ENCODE measurements at regions not wholly inside any gene's neighbourhood (a gene's known extent, or its start where the extent isn't known, plus 50 kb on each side); places are given as distances from the start of the nearest gene placed in this dataset.

DNA sequence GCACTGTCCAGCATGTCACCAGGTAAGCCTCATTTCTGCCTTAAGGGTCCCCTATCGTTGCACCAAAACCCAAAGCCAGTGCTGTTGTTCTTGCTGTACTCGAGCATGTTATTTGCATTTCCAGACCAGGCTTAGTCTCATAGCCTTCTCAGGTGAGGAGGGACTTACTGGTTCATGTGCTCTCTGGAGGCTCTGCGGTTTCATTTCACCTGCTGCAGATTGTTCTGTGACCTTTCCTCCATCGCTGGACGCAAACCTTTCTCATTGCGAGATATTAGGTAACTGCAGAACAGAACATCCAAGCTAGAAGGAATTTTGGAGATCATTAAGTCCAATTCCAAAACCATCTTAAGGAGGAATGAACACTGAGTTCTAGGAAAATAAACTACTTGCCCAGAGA, 187.3 kb upstream of the BCL6 start:
- no peak for ATAC-seq (ENCODE audit: low read depth)
- H4K5ac ChIP-seq (ENCODE audit: low read depth, low read length): no peak overlapping the region
- H3K56ac ChIP-seq (ENCODE audit: extremely low read depth, insufficient read depth, low read length): no peak overlapping the region
- no peak overlapping the region for H2AK5ac ChIP-seq (ENCODE audit: low read depth, low read length)
- H3K4ac ChIP-seq (ENCODE audit: low read depth, low read length): no peak overlapping the region
- ChIA-PET POLR2A (ENCODE audit: unreplicated experiment) (no interaction called here), CTCF (no interaction called here)
- H3K9me1 ChIP-seq (ENCODE audit: insufficient read depth, low read length): no peaks in the 10 kb centered on the region
- H2BK15ac ChIP-seq (ENCODE audit: low read depth, low read length): no peak overlapping the region
- H3K23ac ChIP-seq (ENCODE audit: low read depth, low read length): no peak overlapping the region
- BruUV-seq (replicated peaks): no TSS peak
- H3K79me1 ChIP-seq (ENCODE audit: low read depth in 1 of 2, low read length in 2 of 2): no peaks in the 10 kb centered on the region
- no peak overlapping the region for H2BK5ac ChIP-seq (ENCODE audit: low read depth, low read length, poor library complexity, severe bottlenecking)
- H2BK120ac ChIP-seq (ENCODE audit: low read depth, low read length): no peak overlapping the region
- DNase-seq: no peak
- H3K9ac ChIP-seq (ENCODE audit: low read depth, low read length): no peak overlapping the region
- dilution Hi-C loops (cut with HindIII; ENCODE audit: low sequenced_read_pairs, unreplicated experiment) (no loop called here), in situ Hi-C loops (cut with MboI; ENCODE audit: low sequenced_read_pairs) (no loop called here), intact Hi-C loops (cut with micrococcal nuclease) (no loop called here)
- H3K27ac ChIP-seq (ENCODE audit: insufficient read depth, low read length): no peak overlapping the region
- no peaks in the 10 kb centered on the region for H3K36me3 ChIP-seq (ENCODE audit: control insufficient read depth, insufficient read depth, low read length)
- no peaks in the 10 kb centered on the region for H4K20me1 ChIP-seq (ENCODE audit: insufficient read depth, low read length)
- H3K4me1 ChIP-seq (ENCODE audit: control insufficient read depth, insufficient read depth, low read length): peaks cover 7% of the 10 kb centered on the region
- H3K18ac ChIP-seq (ENCODE audit: low read depth, low read length): no peak overlapping the region
- no peak overlapping the region for H4K8ac ChIP-seq (ENCODE audit: low read depth in 2 of 2, low read length in 2 of 2)
- H3K4me2 ChIP-seq (ENCODE audit: low read depth, low read length): no peak overlapping the region
- 77% methylated on average over 2 of the region's 6 CpGs; no CpG with 5 or more reads in 1 of the 2 experiments for WGBS, 2 experiments (ENCODE audit: extremely low coverage in 2 of 2, insufficient read length in 1 of 2)
- no peaks in the 10 kb centered on the region for H3K9me3 ChIP-seq (ENCODE audit: control insufficient read depth, insufficient read depth, low read length)
- no peak overlapping the region for H2AFZ ChIP-seq (replicated peaks; ENCODE audit: low read length, poor library complexity)
- no peak overlapping the region for H2BK20ac ChIP-seq (ENCODE audit: low read depth, low read length)
- H2AK9ac ChIP-seq (replicated peaks; ENCODE audit: low read depth, low read length, poor library complexity): no peak overlapping the region
- no peak overlapping the region for H3K14ac ChIP-seq (replicated peaks; ENCODE audit: low read depth, low read length)
- peaks cover 3% of the 10 kb centered on the region; the same call in 1 of the 2 replicates for H3K27me3 ChIP-seq (ENCODE audit: control insufficient read depth, insufficient read depth, low read length)
- no peak overlapping the region for H3K4me3 ChIP-seq (ENCODE audit: insufficient read depth, low read depth, low read length)
- H4K91ac ChIP-seq (ENCODE audit: insufficient read depth, low read depth, low read length): no peak overlapping the region
- no peak for TF ChIP-seq MAFK (IDR thresholded peaks at IDR 0.05; ENCODE audit: low read depth, low read length)
- TF ChIP-seq POLR2A (IDR thresholded peaks at IDR 0.05; ENCODE audit: low read depth, low read length): no peak
- TF ChIP-seq, protein P1, sequence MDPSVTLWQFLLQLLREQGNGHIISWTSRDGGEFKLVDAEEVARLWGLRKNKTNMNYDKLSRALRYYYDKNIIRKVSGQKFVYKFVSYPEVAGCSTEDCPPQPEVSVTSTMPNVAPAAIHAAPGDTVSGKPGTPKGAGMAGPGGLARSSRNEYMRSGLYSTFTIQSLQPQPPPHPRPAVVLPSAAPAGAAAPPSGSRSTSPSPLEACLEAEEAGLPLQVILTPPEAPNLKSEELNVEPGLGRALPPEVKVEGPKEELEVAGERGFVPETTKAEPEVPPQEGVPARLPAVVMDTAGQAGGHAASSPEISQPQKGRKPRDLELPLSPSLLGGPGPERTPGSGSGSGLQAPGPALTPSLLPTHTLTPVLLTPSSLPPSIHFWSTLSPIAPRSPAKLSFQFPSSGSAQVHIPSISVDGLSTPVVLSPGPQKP (IDR thresholded peaks at IDR 0.05; ENCODE audit: borderline replicate concordance, low read depth, low read length): no peak
- TF ChIP-seq, protein P2, sequence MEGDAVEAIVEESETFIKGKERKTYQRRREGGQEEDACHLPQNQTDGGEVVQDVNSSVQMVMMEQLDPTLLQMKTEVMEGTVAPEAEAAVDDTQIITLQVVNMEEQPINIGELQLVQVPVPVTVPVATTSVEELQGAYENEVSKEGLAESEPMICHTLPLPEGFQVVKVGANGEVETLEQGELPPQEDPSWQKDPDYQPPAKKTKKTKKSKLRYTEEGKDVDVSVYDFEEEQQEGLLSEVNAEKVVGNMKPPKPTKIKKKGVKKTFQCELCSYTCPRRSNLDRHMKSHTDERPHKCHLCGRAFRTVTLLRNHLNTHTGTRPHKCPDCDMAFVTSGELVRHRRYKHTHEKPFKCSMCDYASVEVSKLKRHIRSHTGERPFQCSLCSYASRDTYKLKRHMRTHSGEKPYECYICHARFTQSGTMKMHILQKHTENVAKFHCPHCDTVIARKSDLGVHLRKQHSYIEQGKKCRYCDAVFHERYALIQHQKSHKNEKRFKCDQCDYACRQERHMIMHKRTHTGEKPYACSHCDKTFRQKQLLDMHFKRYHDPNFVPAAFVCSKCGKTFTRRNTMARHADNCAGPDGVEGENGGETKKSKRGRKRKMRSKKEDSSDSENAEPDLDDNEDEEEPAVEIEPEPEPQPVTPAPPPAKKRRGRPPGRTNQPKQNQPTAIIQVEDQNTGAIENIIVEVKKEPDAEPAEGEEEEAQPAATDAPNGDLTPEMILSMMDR (conservative IDR thresholded peaks at IDR 0.05; ENCODE audit: low read depth, low read length): no peak
- no peak for TF ChIP-seq USF2 (IDR thresholded peaks at IDR 0.05; ENCODE audit: low read depth, low read length)
- no peak for TF ChIP-seq CHD1 (IDR thresholded peaks at IDR 0.05; ENCODE audit: low read depth, low read length)
- no peak for TF ChIP-seq RCOR1 (IDR thresholded peaks at IDR 0.05; ENCODE audit: insufficient replicate concordance, low read length)
- TF ChIP-seq FOS (IDR thresholded peaks at IDR 0.05; ENCODE audit: low read depth, low read length): no peak
- no peak for TF ChIP-seq MAZ (IDR thresholded peaks at IDR 0.05; ENCODE audit: borderline replicate concordance, low read depth, low read length)
- no peak for TF ChIP-seq NFE2L2 (IDR thresholded peaks at IDR 0.05; ENCODE audit: low read depth, low read length)
- no peak for TF ChIP-seq RFX5 (IDR thresholded peaks at IDR 0.05; ENCODE audit: low read depth, low read length)
- no peak for TF ChIP-seq MXI1 (IDR thresholded peaks at IDR 0.05; ENCODE audit: borderline replicate concordance, low read depth, low read length)
- no peak for TF ChIP-seq BHLHE40 (IDR thresholded peaks at IDR 0.05; ENCODE audit: low read depth, low read length)
- TF ChIP-seq SMC3 (IDR thresholded peaks at IDR 0.05; ENCODE audit: low read depth, low read length): no peak
- TF ChIP-seq RAD21 (IDR thresholded peaks at IDR 0.05; ENCODE audit: low read length): no peak
- TF ChIP-seq CEBPB (IDR thresholded peaks at IDR 0.05; ENCODE audit: low read depth, low read length): no peak

Measured in IMR-90 (cell line).